Activated B cell treated with CpG ODN at 0.5 μM for 24 hours (primary cell): ENCODE measurements at regions not wholly inside any gene's neighbourhood (a gene's known extent, or its start where the extent isn't known, plus 50 kb on each side); places are given as distances from the start of the nearest gene placed in this dataset.

Experiments used
- ATAC-seq: fragments of 200-7000 bp; cut with Tn5 transposase; one replicate; pipeline ENCODE4 v1.10.0; 2021; ENCODE audit warnings: low read depth, mild to moderate bottlenecking, moderate library complexity
- CTCF ChIA-PET: fragments of 350-600 bp; sonication (Branson Sonifier 250); formaldehyde crosslinking; loops from one replicate; lab custom pipeline; 2021; ENCODE audit warnings: antibody characterized with exemption; lab: Charles Lee
- POLR2A ChIA-PET: fragments of 350-600 bp; sonication (Branson Sonifier 250); formaldehyde crosslinking; loops from one replicate; lab custom pipeline; 2021; ENCODE audit warnings: antibody characterized with exemption; lab: Charles Lee
- DNase-seq: peaks from one replicate; pipeline ENCODE4 v3.0.0; 2022
- H3K27ac Mint-ChIP-seq: one replicate; pipeline ENCODE4 v1.8.0; 2020; ENCODE audit warnings: mixed read lengths
- H3K27me3 Mint-ChIP-seq: one replicate; pipeline ENCODE4 v1.8.0; 2021; ENCODE audit warnings: mixed read lengths
- H3K36me3 Mint-ChIP-seq: one replicate; pipeline ENCODE4 v1.8.0; 2021; ENCODE audit warnings: low read depth, mixed read lengths
- H3K4me1 Mint-ChIP-seq: one replicate; pipeline ENCODE4 v1.8.0; 2021; ENCODE audit warnings: mixed read lengths
- H3K4me3 Mint-ChIP-seq: one replicate; pipeline ENCODE4 v1.8.0; 2020; ENCODE audit warnings: mild to moderate bottlenecking, mixed read lengths
- H3K9me3 Mint-ChIP-seq: one replicate; pipeline ENCODE4 v1.8.0; 2020; ENCODE audit warnings: mixed read lengths
- intact Hi-C: fragments of 100-400 bp; cut with micrococcal nuclease; formaldehyde crosslinking; loops from one replicate; pipeline ENCODE4 v1.15.1; 2024
- TF ChIP-seq, protein P1 (sequence below): fragments of 200-600 bp; IDR thresholded peaks from one replicate; pipeline ENCODE4 v1.8.0; 2022; ENCODE audit warnings: antibody characterized with exemption, mild to moderate bottlenecking

DNA sequence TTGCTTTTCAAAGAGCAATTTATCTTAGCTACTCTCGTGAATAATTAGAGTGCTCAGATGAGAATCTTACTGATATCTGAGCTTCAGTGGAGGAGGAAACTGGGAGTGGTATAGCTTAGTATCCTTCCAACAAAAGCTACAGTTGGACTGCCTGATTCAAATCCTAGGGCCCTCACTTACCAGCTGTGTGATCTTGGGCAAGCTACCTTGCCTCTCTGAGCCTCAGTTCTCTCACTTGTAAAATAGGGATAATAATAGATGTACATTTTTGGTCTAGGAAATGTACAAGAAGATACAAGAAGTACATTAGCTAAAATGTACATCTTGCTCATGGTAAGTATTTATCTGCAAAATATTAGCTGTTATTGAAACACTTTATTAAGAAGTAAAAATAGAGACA lies 502.0 kb downstream of the HAPSTR1 start:
- POLR2A ChIA-PET = no interaction called here
- H3K9me3 Mint-ChIP-seq = no peaks in the 10 kb centered on the region
- H3K27me3 Mint-ChIP-seq = peaks cover 6% of the 10 kb centered on the region
- H3K36me3 Mint-ChIP-seq = no peaks in the 10 kb centered on the region
- H3K4me3 Mint-ChIP-seq = no peak overlapping the region
- intact Hi-C loops = no loop called here
- H3K4me1 Mint-ChIP-seq = no peaks in the 10 kb centered on the region
- H3K27ac Mint-ChIP-seq = no peak overlapping the region
- TF ChIP-seq, protein P1, sequence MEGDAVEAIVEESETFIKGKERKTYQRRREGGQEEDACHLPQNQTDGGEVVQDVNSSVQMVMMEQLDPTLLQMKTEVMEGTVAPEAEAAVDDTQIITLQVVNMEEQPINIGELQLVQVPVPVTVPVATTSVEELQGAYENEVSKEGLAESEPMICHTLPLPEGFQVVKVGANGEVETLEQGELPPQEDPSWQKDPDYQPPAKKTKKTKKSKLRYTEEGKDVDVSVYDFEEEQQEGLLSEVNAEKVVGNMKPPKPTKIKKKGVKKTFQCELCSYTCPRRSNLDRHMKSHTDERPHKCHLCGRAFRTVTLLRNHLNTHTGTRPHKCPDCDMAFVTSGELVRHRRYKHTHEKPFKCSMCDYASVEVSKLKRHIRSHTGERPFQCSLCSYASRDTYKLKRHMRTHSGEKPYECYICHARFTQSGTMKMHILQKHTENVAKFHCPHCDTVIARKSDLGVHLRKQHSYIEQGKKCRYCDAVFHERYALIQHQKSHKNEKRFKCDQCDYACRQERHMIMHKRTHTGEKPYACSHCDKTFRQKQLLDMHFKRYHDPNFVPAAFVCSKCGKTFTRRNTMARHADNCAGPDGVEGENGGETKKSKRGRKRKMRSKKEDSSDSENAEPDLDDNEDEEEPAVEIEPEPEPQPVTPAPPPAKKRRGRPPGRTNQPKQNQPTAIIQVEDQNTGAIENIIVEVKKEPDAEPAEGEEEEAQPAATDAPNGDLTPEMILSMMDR = no peak
- CTCF ChIA-PET = no interaction called here
- ATAC-seq (no peak), DNase-seq (no peak)

DNA sequence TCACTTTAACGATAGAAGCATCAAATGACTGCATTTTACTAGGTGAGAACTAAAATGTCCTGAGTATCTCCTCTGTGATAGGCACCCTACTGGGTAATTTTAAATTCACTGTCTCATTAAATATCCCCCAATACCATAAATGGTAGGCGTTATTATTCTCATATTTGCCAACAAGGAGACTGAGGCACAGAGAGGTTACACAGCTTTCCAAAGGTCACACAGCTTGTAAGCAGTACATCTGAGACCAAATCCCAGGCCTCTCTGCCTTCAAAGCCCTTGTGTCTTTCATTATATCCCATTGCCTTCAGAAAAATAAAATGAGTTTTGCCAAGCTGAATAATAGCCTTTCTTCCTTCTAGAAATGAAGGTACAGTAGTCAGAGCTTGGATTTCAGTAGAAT lies 502.6 kb downstream of the HAPSTR1 start:
- Mint-ChIP-seq H3K36me3 (no peaks in the 10 kb centered on the region), H3K4me3 (no peak overlapping the region), H3K4me1 (no peaks in the 10 kb centered on the region), H3K27me3 (peaks cover 6% of the 10 kb centered on the region), H3K27ac (no peak overlapping the region), H3K9me3 (no peaks in the 10 kb centered on the region)
- ChIA-PET POLR2A (no interaction called here), CTCF (no interaction called here)
- intact Hi-C loops = no loop called here
- DNase-seq (no peak), ATAC-seq (no peak)
- TF ChIP-seq, protein P1 = no peak

DNA sequence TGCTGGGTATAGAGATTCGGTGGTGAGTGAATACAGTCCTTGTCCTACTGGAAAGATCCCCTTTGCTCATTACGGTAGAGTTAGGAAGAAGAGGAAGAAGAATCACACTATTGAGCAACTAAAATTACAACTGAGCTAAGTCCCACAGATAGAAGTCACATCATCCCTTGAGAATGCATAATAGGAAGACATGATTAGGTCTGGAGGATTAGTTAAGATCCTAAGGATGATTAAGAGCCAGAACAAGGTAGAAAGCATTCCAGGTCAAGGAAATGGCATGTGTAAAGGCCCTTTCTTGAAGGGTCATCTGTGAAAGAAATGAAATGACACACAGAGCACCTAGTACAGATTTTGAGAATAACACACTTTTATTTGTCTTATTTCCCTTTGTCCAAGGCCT lies 503.5 kb downstream of the HAPSTR1 start:
- no peaks in the 10 kb centered on the region for H3K36me3 Mint-ChIP-seq
- H3K4me1 Mint-ChIP-seq = no peaks in the 10 kb centered on the region
- H3K9me3 Mint-ChIP-seq = no peaks in the 10 kb centered on the region
- ChIA-PET CTCF (no interaction called here), POLR2A (no interaction called here)
- DNase-seq (no peak), ATAC-seq (no peak)
- H3K4me3 Mint-ChIP-seq = no peak overlapping the region
- no peak overlapping the region for H3K27ac Mint-ChIP-seq
- TF ChIP-seq, protein P1 = no peak
- intact Hi-C loops = no loop called here
- peaks cover 6% of the 10 kb centered on the region for H3K27me3 Mint-ChIP-seq

DNA sequence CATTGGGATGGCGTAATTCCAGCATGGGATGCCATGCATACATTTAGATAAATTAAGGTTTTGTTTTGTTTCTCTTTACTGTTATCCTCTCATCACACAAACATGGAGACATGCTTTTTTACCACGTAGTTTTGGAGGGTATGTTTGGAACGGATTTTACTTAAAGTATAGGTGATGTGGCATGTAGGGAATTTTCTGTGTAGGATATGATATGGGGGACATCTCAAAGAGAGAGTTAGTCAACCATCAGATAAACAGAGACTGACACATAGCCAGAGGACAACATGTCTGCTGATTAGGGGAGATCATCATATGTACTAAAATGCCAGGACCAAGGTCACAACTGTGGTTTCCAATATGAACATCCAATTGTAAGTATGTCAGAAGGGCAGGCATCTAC lies 503.9 kb downstream of the HAPSTR1 start:
- TF ChIP-seq, protein P1 = no peak
- no peaks in the 10 kb centered on the region for H3K4me1 Mint-ChIP-seq
- no peaks in the 10 kb centered on the region for H3K9me3 Mint-ChIP-seq
- no peaks in the 10 kb centered on the region for H3K36me3 Mint-ChIP-seq
- H3K4me3 Mint-ChIP-seq = no peak overlapping the region
- no peak overlapping the region for H3K27ac Mint-ChIP-seq
- H3K27me3 Mint-ChIP-seq = peaks cover 6% of the 10 kb centered on the region
- ChIA-PET POLR2A (no interaction called here), CTCF (no interaction called here)
- DNase-seq (no peak), ATAC-seq (no peak)
- intact Hi-C loops = no loop called here

DNA sequence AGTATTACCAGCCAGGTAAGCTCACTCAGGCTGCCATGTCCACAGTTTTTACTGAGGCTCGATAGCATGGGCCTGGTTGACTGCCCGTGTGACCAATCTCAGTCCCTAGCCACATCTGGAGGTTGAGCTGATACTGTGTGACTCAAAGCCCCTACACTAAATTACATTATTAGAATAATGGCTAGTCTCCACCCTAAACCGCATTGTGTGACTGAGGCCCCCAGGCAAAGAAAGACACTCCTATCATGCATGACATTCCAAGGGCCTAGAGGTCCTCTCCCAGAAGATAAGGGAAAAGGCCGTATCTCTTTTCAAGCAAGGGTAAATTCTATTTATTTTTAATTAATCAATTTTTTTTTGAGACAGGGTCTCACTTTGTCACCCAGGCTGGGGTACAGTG lies 505.3 kb downstream of the HAPSTR1 start:
- no peaks in the 10 kb centered on the region for H3K4me1 Mint-ChIP-seq
- no peaks in the 10 kb centered on the region for H3K36me3 Mint-ChIP-seq
- ATAC-seq = no peak
- H3K27ac Mint-ChIP-seq = no peak overlapping the region
- intact Hi-C loops = no loop called here
- CTCF ChIA-PET = no interaction called here
- peaks cover 6% of the 10 kb centered on the region for H3K27me3 Mint-ChIP-seq
- no peaks in the 10 kb centered on the region for H3K9me3 Mint-ChIP-seq
- TF ChIP-seq, protein P1 = no peak
- DNase-seq = no peak
- POLR2A ChIA-PET = no interaction called here
- no peak overlapping the region for H3K4me3 Mint-ChIP-seq
